Activated gamma-delta T cell treated with Interleukin-2 at 50 U/mL for 16 hours (primary cell): ENCODE measurements at regions not wholly inside any gene's neighbourhood (a gene's known extent, or its start where the extent isn't known, plus 50 kb on each side); places are given as distances from the start of the nearest gene placed in this dataset.
A peak's percentile ranks its signal among the peaks of the same experiment; 100 is the strongest.
"Not testable (repeated sequence)": the region's sequence is repeated elsewhere in the genome, so short reads cannot be mapped to it uniquely, and the experiment has no call there.

Experiments used
- DNase-seq: peaks from one replicate; pipeline ENCODE4 v3.0.0-alpha.2; 2020

DNA sequence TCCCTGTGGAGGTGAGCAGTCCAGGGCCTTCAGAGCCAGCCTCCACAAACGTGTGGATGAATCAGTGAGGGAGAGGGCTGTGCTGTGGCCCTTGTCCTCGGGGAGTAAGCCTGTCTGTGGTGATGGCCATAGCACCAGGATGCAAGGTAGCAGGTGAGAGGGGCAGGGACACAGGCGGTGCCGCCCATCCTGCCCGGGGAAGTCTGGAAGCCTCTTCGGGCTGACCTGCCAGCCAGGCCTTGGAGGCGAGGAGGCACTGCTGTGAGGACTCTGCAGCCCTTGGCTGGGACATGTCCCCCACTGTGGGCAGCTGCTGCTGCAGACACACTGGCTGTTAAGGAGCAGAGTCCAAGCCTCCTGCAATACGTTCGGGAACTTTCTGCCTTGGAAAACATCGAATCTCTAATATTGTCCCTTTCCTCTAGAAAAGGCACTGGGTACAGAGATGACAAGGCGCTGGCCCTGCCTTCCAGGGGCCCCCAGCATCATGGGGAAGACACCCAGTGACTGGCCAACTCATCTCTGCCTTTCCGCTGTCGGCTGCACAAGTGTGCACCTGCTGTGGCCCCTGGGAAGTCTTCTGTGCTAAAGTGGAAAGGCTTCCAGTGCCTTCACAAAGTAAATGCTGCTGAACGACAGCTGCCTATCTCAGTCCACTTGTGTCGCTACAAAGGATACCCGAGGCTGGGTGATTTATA is 101.4 kb downstream of the ADRA2C start:
- no peak for DNase-seq

- DNase-seq = no peak
Observed at GRCh38 chr4:3868211-3869173, 102.3 kb downstream of the ADRA2C start.

GRCh38 chr4:3869174-3869572 is 103.0 kb downstream of the ADRA2C start:
- DNase-seq = no peak

DNA sequence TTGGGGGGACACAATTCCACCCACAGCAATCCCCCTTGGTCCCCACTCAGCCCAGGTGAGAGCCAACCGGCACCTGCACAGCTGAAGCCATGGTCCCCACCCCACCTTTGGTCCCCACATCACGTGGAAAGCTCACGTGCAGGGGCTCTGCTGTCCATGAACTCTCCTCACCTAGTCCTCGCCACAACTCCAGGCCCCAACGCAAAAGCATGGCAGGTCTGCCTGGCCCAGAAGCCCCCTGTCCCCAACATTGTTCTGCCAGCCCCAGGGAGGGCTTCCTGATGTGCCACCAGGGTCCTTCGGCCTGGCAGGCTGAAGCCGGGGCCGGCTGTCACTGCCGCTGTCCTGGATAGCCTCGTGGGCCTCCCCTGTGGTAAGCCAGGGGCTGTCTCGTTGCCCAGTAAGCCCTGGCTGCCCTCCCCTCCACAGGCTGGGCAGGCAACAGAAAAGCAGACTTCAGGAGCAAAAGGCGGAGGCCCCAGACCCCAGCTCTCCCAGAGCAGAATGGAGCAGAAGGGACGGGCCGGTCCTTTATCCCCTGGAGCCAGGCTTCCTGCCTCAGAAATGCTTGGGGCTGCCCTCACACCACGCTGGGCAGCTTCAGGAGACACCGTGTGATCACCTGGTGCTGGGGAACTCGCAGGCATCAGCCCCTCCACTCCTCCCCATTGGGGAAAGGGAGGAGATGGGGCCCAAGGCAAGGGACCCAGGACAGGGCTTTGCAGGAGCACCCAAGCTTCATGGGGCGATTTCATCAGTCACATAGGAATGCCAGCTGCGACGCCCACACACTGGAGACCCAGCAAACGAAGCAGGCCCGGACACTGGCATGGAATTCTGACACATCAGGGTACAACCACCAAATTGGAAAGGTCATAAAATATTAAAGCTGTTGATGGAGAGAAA is 103.7 kb downstream of the ADRA2C start:
- DNase-seq = no peak

DNA sequence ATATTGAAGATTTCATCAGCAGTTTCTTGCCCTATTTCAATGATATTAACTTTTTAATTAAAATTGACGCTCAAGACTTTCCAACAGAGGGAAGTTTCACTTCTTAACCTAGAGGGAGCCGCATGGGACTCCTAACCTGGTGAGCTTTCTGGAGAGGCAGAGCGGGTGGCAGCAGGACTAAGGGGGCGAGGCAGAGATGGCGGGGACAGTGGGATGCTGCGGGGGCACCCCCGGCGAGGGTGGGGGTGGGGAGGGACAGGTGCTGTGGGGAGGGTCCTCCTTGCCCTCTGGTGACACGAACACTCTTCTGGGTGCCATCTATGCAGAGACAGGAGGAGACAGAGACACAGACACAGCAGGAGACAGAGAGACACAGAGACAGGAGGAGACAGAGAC is 104.4 kb downstream of the ADRA2C start:
- DNase-seq = no peak

- DNase-seq = no peak
Observed at GRCh38 chr4:3871181-3871852, 105.1 kb downstream of the ADRA2C start.

- DNase-seq = no peak
Observed at GRCh38 chr4:3871881-3872833, 106.0 kb downstream of the ADRA2C start.

DNA sequence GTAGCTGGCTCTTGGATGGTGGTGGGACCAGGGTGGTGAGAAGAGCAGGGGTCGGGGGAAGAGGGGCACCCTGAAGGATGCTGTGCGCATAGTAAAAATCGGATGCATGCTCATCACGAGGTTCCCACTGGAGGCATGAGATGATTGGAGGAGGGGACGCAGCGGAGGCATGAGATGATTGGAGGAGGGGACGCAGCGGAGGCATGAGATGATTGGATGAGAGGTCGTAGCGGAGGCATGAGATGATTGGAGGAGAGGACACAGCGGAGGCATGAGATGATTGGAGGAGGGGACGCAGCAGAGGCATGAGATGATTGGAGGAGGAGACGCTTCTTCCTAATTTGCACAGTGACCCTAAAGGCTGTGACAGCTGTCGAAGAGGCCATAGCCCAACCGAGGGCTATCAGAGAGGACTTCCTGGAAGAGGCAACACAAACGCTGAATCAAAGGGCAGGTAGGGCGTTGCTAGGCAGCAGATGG is 106.7 kb downstream of the ADRA2C start:
- DNase-seq = no peak

DNA sequence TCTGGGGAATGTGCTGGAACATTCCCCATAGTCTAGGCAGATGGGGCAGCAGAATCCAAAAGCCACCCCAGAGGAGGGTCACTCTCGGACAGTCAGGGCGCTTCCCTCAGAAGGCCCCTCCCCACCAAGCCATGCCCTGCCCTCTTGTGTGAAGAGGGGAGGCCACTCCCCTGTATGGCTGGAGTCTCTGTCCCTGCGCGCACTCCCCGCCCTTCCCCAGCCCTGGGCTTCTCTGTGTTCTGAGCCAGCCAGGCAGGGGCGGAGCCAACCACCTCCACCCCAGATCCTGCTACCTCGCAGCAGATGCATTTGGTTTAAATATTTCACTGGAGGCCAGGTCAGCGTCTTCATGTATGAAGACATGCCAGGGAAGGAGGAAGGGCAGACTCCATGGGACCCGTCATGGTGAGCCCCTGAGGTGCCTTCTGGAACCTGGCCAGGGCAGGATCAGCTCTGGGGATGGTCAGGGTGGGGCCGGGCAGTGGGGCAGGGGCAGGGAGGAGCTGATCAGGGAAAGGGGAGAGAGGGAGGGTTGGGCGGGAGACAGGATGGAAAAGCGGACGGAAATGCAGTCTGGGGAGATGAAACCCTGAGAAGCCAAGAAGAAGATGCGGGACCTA is 107.3 kb downstream of the ADRA2C start:
- DNase-seq = no peak

- DNase-seq = no peak
Observed at GRCh38 chr4:3874028-3874415, 107.8 kb downstream of the ADRA2C start.

DNA sequence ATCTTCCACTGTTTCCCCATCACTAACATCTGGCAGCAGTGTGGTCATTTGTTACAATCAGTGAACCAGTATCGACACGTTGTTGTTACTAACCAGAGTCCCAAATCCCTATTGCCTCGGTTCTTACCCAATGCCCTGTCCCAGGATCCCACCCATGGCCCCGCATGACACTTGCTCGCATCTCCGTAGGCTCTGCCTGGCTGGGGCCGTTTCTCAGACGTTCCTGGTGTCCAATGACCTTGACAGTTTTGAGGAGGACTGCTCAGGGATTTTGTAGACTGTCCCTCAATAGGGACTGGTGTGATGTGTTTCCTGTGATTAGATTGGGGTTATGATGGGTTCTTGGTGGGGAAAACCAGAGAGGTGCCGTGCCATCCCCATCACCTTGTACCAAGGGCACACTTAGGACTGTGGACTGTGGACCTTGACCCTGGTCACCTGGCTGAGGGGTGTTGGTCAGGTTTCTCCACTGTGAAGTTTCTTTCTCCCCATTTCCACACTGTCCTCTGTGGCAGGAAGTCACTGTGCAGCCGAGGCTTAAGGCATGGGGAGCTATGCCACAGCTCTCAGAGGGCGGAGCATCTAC is 108.4 kb downstream of the ADRA2C start:
- DNase-seq = no peak

DNA sequence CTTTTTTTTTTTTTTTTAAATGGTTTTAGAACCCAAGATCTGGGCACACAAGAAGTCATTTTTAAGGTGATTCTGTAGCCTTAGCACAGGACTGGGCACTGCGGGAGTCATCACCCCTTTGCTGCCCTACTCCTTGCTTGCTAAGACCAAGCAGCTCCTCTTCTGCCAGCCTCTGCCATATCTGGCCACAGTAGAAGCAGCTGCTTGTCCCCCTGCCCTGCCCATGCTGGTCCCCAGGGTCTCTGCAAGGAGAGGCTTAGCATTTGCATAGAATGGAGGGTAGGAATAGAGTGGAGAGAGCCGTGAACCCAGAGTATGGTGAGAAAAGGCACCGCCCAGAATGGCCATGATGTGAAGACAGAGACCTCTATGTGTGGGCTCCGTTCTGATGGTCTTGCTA is 109.3 kb downstream of the ADRA2C start:
- DNase-seq = no peak

GRCh38 chr4:3876057-3876845 is 110.1 kb downstream of the ADRA2C start:
- DNase-seq = not testable (repeated sequence)

GRCh38 chr4:3877236-3877635 is 111.1 kb downstream of the ADRA2C start:
- DNase-seq = no peak

DNA sequence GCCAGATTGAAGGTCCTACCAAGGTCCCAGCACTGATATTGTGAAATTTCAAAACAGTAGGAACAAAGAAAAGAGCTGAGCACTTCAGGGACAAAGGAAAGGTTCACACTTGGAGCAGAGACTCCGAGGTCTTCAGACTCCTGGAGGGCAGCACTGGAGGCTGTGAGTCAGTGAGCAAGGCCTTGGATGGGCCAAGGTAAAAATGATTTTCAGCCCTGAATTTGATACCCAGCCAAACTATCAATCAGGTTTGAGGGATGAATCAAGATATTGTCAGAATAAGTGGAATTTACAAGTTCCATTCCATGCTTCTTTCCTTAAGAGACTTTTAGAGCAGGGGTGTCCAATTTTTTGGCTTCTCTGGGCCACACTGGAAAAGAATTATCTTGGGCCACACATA is 111.7 kb downstream of the ADRA2C start:
- DNase-seq = no peak

GRCh38 chr4:3878678-3879077 is 112.5 kb downstream of the ADRA2C start:
- no peak for DNase-seq

- DNase-seq = peak; percentile 39
Observed at GRCh38 chr4:3879681-3880614, 113.8 kb downstream of the ADRA2C start.

GRCh38 chr4:3880615-3881120 is 114.5 kb downstream of the ADRA2C start:
- peak; percentile 72 for DNase-seq
